Left kidney (tissue), 1 donor: ENCODE measurements at regions not wholly inside any gene's neighbourhood (a gene's known extent, or its start where the extent isn't known, plus 50 kb on each side); places are given as distances from the start of the nearest gene placed in this dataset.
"Not testable (repeated sequence)": the region's sequence is repeated elsewhere in the genome, so short reads cannot be mapped to it uniquely, and the experiment has no call there.

Experiments
- DNase-seq: peaks from one replicate; pipeline ENCODE4 v3.0.0-alpha.2; 2013

- DNase-seq = no peak
Observed at GRCh38 chrX:142742581-142742980, 283.1 kb upstream of the SPANXN4 start.

GRCh38 chrX:142733327-142733726 lies 292.4 kb upstream of the SPANXN4 start:
- DNase-seq = no peak

- DNase-seq = no peak
Observed at GRCh38 chrX:142711796-142712290, 313.9 kb upstream of the SPANXN4 start.

- DNase-seq = no peak
Observed at GRCh38 chrX:142702749-142703148, 323.0 kb upstream of the SPANXN4 start.

- no peak for DNase-seq
Observed at GRCh38 chrX:142688256-142688655, 337.5 kb upstream of the SPANXN4 start.

GRCh38 chrX:142686653-142687283 lies 339.0 kb upstream of the SPANXN4 start:
- DNase-seq = no peak

- DNase-seq = no peak
Observed at GRCh38 chrX:142686206-142686605, 339.5 kb upstream of the SPANXN4 start.

GRCh38 chrX:142680038-142680437 lies 345.7 kb upstream of the SPANXN4 start:
- no peak for DNase-seq

- DNase-seq = no peak
Observed at GRCh38 chrX:142671036-142671435, 354.7 kb upstream of the SPANXN4 start.

GRCh38 chrX:142663330-142664095 lies 362.2 kb upstream of the SPANXN4 start:
- no peak for DNase-seq

- DNase-seq = no peak
Observed at GRCh38 chrX:142661696-142662095, 364.0 kb upstream of the SPANXN4 start.

GRCh38 chrX:142655507-142655906 lies 370.2 kb upstream of the SPANXN4 start:
- no peak for DNase-seq

- no peak for DNase-seq
Observed at GRCh38 chrX:142637206-142637605, 388.5 kb upstream of the SPANXN4 start.

- no peak for DNase-seq
Observed at GRCh38 chrX:142616636-142617035, 409.1 kb upstream of the SPANXN4 start.

GRCh38 chrX:142613403-142613802 lies 408.3 kb upstream of the MAGEC2 start:
- DNase-seq = no peak

GRCh38 chrX:142606629-142607028 lies 401.5 kb upstream of the MAGEC2 start:
- DNase-seq = not testable (repeated sequence)

GRCh38 chrX:142601792-142602191 lies 396.7 kb upstream of the MAGEC2 start:
- DNase-seq = no peak

GRCh38 chrX:142593361-142593862 lies 388.3 kb upstream of the MAGEC2 start:
- DNase-seq = no peak

GRCh38 chrX:142576615-142577014 lies 371.5 kb upstream of the MAGEC2 start:
- DNase-seq = no peak

- DNase-seq = no peak
Observed at GRCh38 chrX:142549923-142550322, 344.8 kb upstream of the MAGEC2 start.

- DNase-seq = no peak
Observed at GRCh38 chrX:142505839-142506238, 300.7 kb upstream of the MAGEC2 start.

- DNase-seq = no peak
Observed at GRCh38 chrX:142503967-142504643, 299.0 kb upstream of the MAGEC2 start.

- no peak for DNase-seq
Observed at GRCh38 chrX:142502441-142502840, 297.4 kb upstream of the MAGEC2 start.
